ENCODE measurements at regions not wholly inside any gene's neighbourhood (a gene's known extent, or its start where the extent isn't known, plus 50 kb on each side); places are given as distances from the start of the nearest gene placed in this dataset.

- Histone ChIP-seq H4K20me1 (ENCODE audit: insufficient read depth, low read length, poor library complexity, severe bottlenecking) (no peaks in the 10 kb centered on the region), H3K9me3 (ENCODE audit: insufficient read depth, low read depth, low read length) (peaks cover 11% of the 10 kb centered on the region; the same call in 1 of the 2 replicates), H3K36me3 (ENCODE audit: insufficient read depth, low read length) (no peaks in the 10 kb centered on the region), H3K4me2 (ENCODE audit: low read depth, low read length, poor library complexity, severe bottlenecking) (no peak overlapping the region), H3K4me3 (ENCODE audit: low read length, poor library complexity, severe bottlenecking) (no peak overlapping the region), H3F3A (ENCODE audit: low read depth) (no peaks in the 10 kb centered on the region), H3K4me1 (ENCODE audit: insufficient read depth, low read length, poor library complexity, severe bottlenecking) (no peaks in the 10 kb centered on the region), H3K79me2 (ENCODE audit: insufficient read depth, low read length) (no peaks in the 10 kb centered on the region), H2AFZ (ENCODE audit: low read length) (no peak overlapping the region), H3K9ac (ENCODE audit: low read depth, low read length, poor library complexity, severe bottlenecking) (no peak overlapping the region), H3K9me2 (replicated peaks; ENCODE audit: low read depth, low read length) (no peaks in the 10 kb centered on the region), H3K27me3 (ENCODE audit: insufficient read depth, low read length, poor library complexity, severe bottlenecking) (no peaks in the 10 kb centered on the region)
- TF ChIP-seq EZH2phosphoT487 (IDR thresholded peaks at IDR 0.05; ENCODE audit: borderline replicate concordance) (no peak), CTCF (conservative IDR thresholded peaks at IDR 0.05; ENCODE audit: low read length) (no peak)
Measured at GRCh38 chr22:47343611-47344010, 581.2 kb downstream of the TBC1D22A start.

- no peaks in the 10 kb centered on the region for H3K4me1 ChIP-seq (ENCODE audit: insufficient read depth, low read length, poor library complexity, severe bottlenecking)
- no peaks in the 10 kb centered on the region for H3K27me3 ChIP-seq (ENCODE audit: insufficient read depth, low read length, poor library complexity, severe bottlenecking)
- H2AFZ ChIP-seq (ENCODE audit: low read length) = no peak overlapping the region
- H3K9ac ChIP-seq (ENCODE audit: low read depth, low read length, poor library complexity, severe bottlenecking) = no peak overlapping the region
- no peaks in the 10 kb centered on the region for H3K9me2 ChIP-seq (replicated peaks; ENCODE audit: low read depth, low read length)
- H3K9me3 ChIP-seq (ENCODE audit: insufficient read depth, low read depth, low read length) = peaks cover 11% of the 10 kb centered on the region; the same call in 1 of the 2 replicates
- no peak overlapping the region for H3K4me2 ChIP-seq (ENCODE audit: low read depth, low read length, poor library complexity, severe bottlenecking)
- H3F3A ChIP-seq (ENCODE audit: low read depth) = no peaks in the 10 kb centered on the region
- no peak for TF ChIP-seq CTCF (conservative IDR thresholded peaks at IDR 0.05; ENCODE audit: low read length)
- TF ChIP-seq EZH2phosphoT487 (IDR thresholded peaks at IDR 0.05; ENCODE audit: borderline replicate concordance) = no peak
- H3K36me3 ChIP-seq (ENCODE audit: insufficient read depth, low read length) = no peaks in the 10 kb centered on the region
- H4K20me1 ChIP-seq (ENCODE audit: insufficient read depth, low read length, poor library complexity, severe bottlenecking) = no peaks in the 10 kb centered on the region
- H3K79me2 ChIP-seq (ENCODE audit: insufficient read depth, low read length) = no peaks in the 10 kb centered on the region
- no peak overlapping the region for H3K4me3 ChIP-seq (ENCODE audit: low read length, poor library complexity, severe bottlenecking)
Measured at GRCh38 chr22:47342446-47342845, 580.0 kb downstream of the TBC1D22A start.

GRCh38 chr22:47341464-47341863, 579.0 kb downstream of the TBC1D22A start:
- H3K9me3 ChIP-seq (ENCODE audit: insufficient read depth, low read depth, low read length) = peaks cover 11% of the 10 kb centered on the region; the same call in 1 of the 2 replicates
- TF ChIP-seq EZH2phosphoT487 (IDR thresholded peaks at IDR 0.05; ENCODE audit: borderline replicate concordance) (no peak), CTCF (conservative IDR thresholded peaks at IDR 0.05; ENCODE audit: low read length) (no peak)
- no peaks in the 10 kb centered on the region for H3K27me3 ChIP-seq (ENCODE audit: insufficient read depth, low read length, poor library complexity, severe bottlenecking)
- H3K9me2 ChIP-seq (replicated peaks; ENCODE audit: low read depth, low read length) = no peaks in the 10 kb centered on the region
- no peak overlapping the region for H3K9ac ChIP-seq (ENCODE audit: low read depth, low read length, poor library complexity, severe bottlenecking)
- no peaks in the 10 kb centered on the region for H4K20me1 ChIP-seq (ENCODE audit: insufficient read depth, low read length, poor library complexity, severe bottlenecking)
- H3K4me1 ChIP-seq (ENCODE audit: insufficient read depth, low read length, poor library complexity, severe bottlenecking) = no peaks in the 10 kb centered on the region
- no peaks in the 10 kb centered on the region for H3K36me3 ChIP-seq (ENCODE audit: insufficient read depth, low read length)
- no peak overlapping the region for H2AFZ ChIP-seq (ENCODE audit: low read length)
- no peaks in the 10 kb centered on the region for H3K79me2 ChIP-seq (ENCODE audit: insufficient read depth, low read length)
- H3K4me2 ChIP-seq (ENCODE audit: low read depth, low read length, poor library complexity, severe bottlenecking) = no peak overlapping the region
- no peak overlapping the region for H3K4me3 ChIP-seq (ENCODE audit: low read length, poor library complexity, severe bottlenecking)
- no peaks in the 10 kb centered on the region for H3F3A ChIP-seq (ENCODE audit: low read depth)
